Stomach smooth muscle (tissue), 2 donors: ENCODE measurements at regions not wholly inside any gene's neighbourhood (a gene's known extent, or its start where the extent isn't known, plus 50 kb on each side); places are given as distances from the start of the nearest gene placed in this dataset.
A peak's percentile ranks its signal among the peaks of the same experiment; 100 is the strongest.

Experiments
- H3K27ac ChIP-seq: one replicate; pipeline ENCODE4 v1.7.0; 2013; ENCODE audit warnings: mild to moderate bottlenecking, low read length, inconsistent platforms
- H3K27me3 ChIP-seq, 2 donors: one replicate each; pipeline ENCODE4 v1.7.0; 2013; ENCODE audit warnings: low read length in 2 of 2; ENCODE audit not compliant: insufficient read depth in 2 of 2, control insufficient read depth in 1 of 2
- H3K36me3 ChIP-seq, 2 donors: one replicate each; pipeline ENCODE4 v1.7.0; 2013; ENCODE audit warnings: low read length in 2 of 2; ENCODE audit not compliant: control insufficient read depth in 2 of 2, insufficient read depth in 2 of 2
- H3K4me1 ChIP-seq: one replicate; pipeline ENCODE4 v1.7.0; 2013; ENCODE audit warnings: low read length; ENCODE audit not compliant: control insufficient read depth, insufficient read depth
- H3K4me3 ChIP-seq, 2 donors: one replicate each; pipeline ENCODE4 v1.7.0; 2013; ENCODE audit warnings: low read length in 2 of 2
- H3K9ac ChIP-seq, 2 donors: one replicate each; pipeline ENCODE4 v1.7.0; 2013; ENCODE audit warnings: low read length in 2 of 2, mild to moderate bottlenecking in 1 of 2
- H3K9me3 ChIP-seq, 2 donors: one replicate each; pipeline ENCODE4 v1.7.0; 2013; ENCODE audit warnings: low read length in 2 of 2; ENCODE audit not compliant: control insufficient read depth in 2 of 2
- donor health status: healthy.
- donor health status: Pancreatic carcinoma.

DNA sequence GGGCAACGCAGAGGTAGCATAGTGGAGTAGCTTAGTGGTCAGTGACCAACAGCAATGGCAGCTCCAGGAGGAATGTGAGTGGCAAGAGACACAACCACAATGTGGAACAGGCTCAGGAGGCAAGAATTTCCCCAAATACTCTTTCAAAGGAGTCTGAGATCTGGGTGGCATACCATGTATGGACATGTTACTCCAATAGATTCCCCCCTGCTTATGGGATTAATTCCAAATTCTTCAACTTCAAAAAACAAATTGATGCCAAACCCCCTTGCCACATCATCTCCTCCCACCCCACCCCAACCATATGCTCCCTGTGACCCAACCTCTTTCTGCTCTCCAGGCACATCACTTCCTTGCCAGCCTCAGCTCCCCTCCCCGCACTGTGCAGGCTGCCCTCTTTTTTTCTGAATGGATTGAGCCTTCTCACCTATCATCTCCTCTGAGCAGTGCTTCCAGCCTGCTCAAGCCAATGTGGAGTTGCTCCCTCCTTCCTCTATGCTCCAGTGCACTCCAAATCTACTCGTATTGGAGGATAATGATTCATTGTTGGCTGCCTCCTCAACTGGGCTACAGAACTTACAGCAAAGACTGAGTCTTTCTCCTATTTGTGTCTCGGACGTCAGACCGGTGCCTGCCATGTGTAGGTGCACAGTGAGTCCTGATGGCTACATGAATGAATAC lies 93.0 kb upstream of the CEP85L start:
- no peak overlapping the region for H3K9ac ChIP-seq
- no peaks in the 10 kb centered on the region for H3K4me1 ChIP-seq
- H3K9me3 ChIP-seq, result no peaks in the 10 kb centered on the region
- H3K4me3 ChIP-seq, result no peak overlapping the region
- H3K27ac ChIP-seq, result peak overlapping the region; percentile 6
- H3K27me3 ChIP-seq, result no peaks in the 10 kb centered on the region
- no peaks in the 10 kb centered on the region for H3K36me3 ChIP-seq

DNA sequence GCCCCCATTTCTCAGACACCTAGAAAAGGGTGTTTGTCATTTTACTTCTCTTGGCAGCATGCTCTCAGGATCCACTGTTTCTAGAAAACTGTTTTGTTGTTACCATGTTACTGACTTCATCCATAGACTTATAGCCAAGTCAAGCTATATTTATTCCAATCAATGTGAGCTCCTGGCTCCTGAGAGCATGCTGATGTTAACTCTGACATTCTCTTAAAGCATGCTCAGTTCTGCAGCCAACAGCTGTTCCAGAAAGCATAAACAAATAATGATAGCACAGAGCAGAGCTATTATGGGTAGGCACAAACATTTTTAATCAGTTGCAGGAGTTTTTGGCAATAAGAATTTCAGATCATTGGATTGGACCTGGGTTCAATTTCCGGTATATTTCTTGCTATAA lies 92.4 kb upstream of the CEP85L start:
- peak overlapping the region; percentile 6 for H3K27ac ChIP-seq
- H3K4me3 ChIP-seq, result no peak overlapping the region
- no peaks in the 10 kb centered on the region for H3K9me3 ChIP-seq
- no peaks in the 10 kb centered on the region for H3K36me3 ChIP-seq
- no peak overlapping the region for H3K9ac ChIP-seq
- H3K4me1 ChIP-seq, result no peaks in the 10 kb centered on the region
- no peaks in the 10 kb centered on the region for H3K27me3 ChIP-seq

DNA sequence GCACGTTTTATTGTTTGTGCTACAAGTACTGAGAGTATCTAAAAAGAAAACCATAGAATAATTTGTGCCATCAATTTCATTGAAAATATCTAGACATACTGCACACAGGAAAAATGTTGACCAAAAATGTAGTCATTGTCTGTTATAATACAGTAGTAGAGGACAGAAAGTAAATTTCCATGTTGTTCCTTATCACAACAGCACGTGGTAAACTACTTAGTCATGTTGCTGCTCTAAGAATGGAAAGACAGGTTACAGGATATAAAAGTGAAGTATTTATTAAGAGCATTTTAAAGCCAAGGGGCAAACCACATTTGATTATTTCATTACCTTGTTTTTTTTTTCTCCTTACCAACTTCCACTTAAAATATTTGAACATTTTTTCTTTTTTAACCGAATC lies 89.0 kb upstream of the CEP85L start:
- no peaks in the 10 kb centered on the region for H3K9me3 ChIP-seq
- H3K4me1 ChIP-seq, result no peaks in the 10 kb centered on the region
- no peak overlapping the region for H3K4me3 ChIP-seq
- no peaks in the 10 kb centered on the region for H3K27me3 ChIP-seq
- no peak overlapping the region for H3K27ac ChIP-seq
- H3K9ac ChIP-seq, result no peak overlapping the region
- H3K36me3 ChIP-seq, result no peaks in the 10 kb centered on the region

DNA sequence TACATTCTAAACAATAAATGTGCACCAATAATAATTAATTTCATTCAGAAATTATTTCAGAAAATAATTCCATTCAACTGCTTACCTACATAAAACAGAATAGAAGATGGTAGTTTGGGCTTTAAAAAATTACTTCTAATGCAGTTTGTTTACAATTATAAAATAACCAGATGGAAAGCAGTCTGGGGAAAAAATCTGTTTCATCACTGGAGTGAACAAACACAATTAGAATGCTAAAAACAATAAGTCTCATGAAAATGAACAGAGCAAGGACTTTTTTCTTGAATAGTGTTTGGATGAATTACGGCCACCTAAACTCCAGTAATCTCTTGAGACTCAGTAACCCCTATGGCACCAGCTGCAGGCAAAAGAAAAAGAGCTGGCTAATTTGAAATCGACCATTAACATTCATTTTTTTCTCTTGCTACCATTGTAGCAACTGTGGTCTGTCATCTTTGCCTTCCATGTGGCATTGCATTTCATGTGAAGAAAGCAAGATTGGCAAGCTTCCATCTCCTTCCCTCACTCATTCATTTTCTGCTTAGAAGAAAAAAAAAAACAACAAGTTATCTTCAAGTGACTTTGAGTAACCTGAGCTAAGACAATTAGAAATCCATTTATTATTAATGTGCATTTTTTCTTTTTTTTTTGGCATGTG lies 88.4 kb upstream of the CEP85L start:
- H3K27ac ChIP-seq, result no peak overlapping the region
- H3K4me1 ChIP-seq, result no peaks in the 10 kb centered on the region
- no peaks in the 10 kb centered on the region for H3K36me3 ChIP-seq
- no peaks in the 10 kb centered on the region for H3K27me3 ChIP-seq
- no peak overlapping the region for H3K9ac ChIP-seq
- no peak overlapping the region for H3K4me3 ChIP-seq
- no peaks in the 10 kb centered on the region for H3K9me3 ChIP-seq

DNA sequence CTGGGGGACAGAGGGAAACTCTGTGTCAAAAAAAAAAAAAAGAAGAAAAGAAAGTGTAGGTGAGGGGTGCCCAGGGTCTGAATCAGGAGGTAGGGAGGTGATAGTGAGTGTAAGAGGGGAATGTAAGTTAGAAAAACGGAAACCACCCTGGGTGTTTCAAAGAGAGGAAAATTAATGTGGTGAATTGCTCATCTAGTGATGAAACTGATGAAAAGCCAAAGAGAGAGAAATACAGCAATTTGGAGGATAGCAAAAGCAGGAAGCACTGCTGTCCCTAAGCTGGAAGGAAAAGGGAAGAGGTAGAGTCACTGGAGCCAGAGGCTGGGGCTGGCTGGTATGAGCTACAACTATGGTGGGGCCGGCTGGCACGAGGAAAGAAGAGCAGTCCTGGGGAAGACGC lies 85.0 kb upstream of the CEP85L start:
- Histone ChIP-seq H3K27ac (no peak overlapping the region), H3K27me3 (no peaks in the 10 kb centered on the region)

DNA sequence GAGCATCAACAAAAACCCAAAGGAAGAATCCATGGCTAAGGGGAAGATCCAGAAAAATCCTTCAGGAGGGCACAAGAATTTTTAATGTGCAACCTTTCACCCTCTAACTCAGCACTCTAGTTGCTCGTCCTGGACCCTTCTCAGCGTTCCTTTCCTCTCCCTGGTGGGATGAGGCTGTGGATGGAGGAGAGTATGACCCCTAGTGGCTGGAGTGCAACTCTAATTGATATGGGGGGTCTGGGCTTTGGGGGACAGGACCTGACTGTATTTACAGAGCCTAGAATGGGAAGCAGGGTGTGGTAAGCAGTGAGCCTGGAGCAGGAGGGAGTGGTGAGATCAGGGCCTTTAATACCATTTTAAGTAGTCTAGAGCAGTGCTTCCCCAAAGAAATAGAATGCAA lies 83.9 kb upstream of the CEP85L start:
- no peaks in the 10 kb centered on the region for H3K4me1 ChIP-seq
- no peak overlapping the region for H3K4me3 ChIP-seq
- H3K9me3 ChIP-seq, result no peaks in the 10 kb centered on the region
- no peaks in the 10 kb centered on the region for H3K36me3 ChIP-seq
- no peaks in the 10 kb centered on the region for H3K27me3 ChIP-seq
- no peak overlapping the region for H3K9ac ChIP-seq
- H3K27ac ChIP-seq, result no peak overlapping the region

More for the DNA sequence above, 85.0 kb upstream of the CEP85L start:
- Histone ChIP-seq H3K4me1 (no peaks in the 10 kb centered on the region), H3K36me3 (no peaks in the 10 kb centered on the region), H3K9me3 (no peaks in the 10 kb centered on the region), H3K4me3 (no peak overlapping the region), H3K9ac (no peak overlapping the region)

DNA sequence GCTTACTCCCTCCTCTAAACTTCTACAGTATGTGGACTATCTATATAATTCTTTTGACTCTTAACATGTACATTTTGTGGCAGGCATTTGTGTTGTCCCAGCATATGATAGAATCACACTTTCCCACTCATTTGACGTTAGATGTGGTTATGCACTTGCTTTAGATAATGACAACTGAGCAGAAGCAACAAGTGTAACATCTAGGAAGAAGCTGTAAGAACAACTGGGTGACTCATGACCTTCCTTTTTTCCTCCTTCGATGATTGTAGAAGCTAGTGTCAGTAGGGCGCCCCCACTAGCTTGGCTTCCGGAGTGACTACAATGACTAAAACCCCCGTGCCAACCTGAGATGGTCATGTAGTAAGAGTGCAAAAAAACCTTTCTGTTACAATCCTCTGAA lies 74.6 kb upstream of the CEP85L start:
- H3K4me3 ChIP-seq, result no peak overlapping the region
- H3K27me3 ChIP-seq, result no peaks in the 10 kb centered on the region
- no peaks in the 10 kb centered on the region for H3K4me1 ChIP-seq
- H3K27ac ChIP-seq, result no peak overlapping the region
- H3K9me3 ChIP-seq, result no peaks in the 10 kb centered on the region
- H3K36me3 ChIP-seq, result no peaks in the 10 kb centered on the region
- no peak overlapping the region for H3K9ac ChIP-seq

DNA sequence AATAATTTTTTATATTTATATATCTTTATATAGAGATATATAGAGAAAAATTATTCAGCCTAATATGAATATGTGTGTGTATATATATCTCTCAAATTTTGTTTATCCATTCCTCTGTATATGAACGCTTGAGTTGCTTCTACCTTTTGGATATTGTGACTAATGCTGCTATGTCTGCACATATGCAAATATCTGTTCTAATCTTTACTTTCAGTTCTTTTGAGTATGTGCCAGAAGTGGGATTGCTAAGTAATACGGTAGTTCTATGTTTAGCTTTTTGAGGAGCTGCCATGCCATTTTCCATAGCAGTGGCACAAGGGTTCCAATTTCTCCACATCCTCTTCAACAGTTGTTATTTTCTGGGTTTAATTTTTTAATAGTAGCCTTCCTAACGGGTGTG lies 72.8 kb upstream of the CEP85L start:
- no peaks in the 10 kb centered on the region for H3K9me3 ChIP-seq
- no peak overlapping the region for H3K27ac ChIP-seq
- no peaks in the 10 kb centered on the region for H3K27me3 ChIP-seq
- no peaks in the 10 kb centered on the region for H3K36me3 ChIP-seq
- no peak overlapping the region for H3K4me3 ChIP-seq
- H3K9ac ChIP-seq, result no peak overlapping the region
- no peaks in the 10 kb centered on the region for H3K4me1 ChIP-seq

DNA sequence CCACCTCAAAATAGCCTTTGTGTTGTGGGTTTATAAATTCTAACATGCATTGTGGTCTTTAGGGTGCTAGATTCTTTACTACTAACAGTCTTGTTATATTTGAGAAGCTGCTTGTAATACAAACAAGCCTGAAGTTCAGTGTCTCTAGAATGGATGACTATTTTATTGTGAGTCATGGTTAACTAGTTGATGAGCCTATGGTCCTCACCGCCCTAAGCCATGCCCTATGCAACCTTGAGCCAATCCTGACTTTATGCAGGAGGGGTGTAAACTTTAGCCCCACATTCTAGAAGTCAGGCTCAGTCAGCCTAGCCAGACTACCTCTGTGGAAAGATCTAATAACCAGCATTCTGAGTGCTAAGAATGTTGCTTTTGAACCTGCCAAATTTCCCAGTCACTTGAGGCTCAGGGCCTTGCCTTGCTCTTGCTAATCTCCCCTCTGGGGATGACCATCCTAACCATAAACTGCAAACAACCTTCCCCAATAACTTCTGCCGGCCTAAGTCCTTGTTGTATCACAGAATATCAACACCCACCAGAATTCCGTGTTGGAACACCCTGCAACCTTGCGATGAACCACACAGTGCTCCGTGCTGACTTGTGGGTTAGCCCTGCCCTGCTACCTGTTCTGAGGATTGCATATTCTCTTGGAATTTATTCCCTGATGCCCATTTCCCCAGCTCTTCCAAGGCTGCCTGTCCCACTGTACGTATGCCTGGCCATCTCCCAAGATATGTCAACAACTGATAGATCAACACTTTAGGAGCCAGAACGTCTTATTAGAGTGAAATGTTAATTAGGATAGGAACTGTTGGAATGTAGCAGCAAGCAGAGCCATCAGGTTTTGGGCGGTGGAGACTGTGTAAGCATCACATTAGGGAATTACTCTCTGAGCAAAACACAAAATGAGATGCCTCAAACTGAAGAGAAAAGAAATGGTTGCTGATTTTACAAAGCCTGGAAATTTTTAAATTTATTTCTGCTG lies 71.7 kb upstream of the CEP85L start:
- H3K27ac ChIP-seq, result no peak overlapping the region
- no peaks in the 10 kb centered on the region for H3K9me3 ChIP-seq
- no peak overlapping the region for H3K9ac ChIP-seq
- no peaks in the 10 kb centered on the region for H3K27me3 ChIP-seq
- no peaks in the 10 kb centered on the region for H3K4me1 ChIP-seq
- no peaks in the 10 kb centered on the region for H3K36me3 ChIP-seq
- H3K4me3 ChIP-seq, result no peak overlapping the region

DNA sequence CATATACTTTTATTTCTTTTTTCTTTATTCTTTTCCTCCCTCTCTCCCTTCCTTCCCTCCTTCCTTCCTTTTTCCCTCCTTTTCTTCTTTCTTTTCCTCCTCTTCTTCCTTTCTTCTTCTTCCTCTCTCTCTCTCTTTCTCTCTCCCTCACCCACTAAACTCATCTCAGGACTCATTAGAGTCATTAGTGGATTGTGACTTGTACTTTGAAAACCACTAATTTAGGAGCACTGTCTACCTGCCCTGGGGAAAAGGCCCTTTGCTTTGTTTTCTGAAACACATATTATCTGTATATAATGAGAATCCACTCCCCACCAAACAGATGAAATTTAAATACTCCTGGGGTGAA lies 68.7 kb upstream of the CEP85L start:
- no peaks in the 10 kb centered on the region for H3K9me3 ChIP-seq
- no peaks in the 10 kb centered on the region for H3K4me1 ChIP-seq
- no peaks in the 10 kb centered on the region for H3K27me3 ChIP-seq
- no peak overlapping the region for H3K9ac ChIP-seq
- no peaks in the 10 kb centered on the region for H3K36me3 ChIP-seq
- H3K4me3 ChIP-seq, result no peak overlapping the region
- H3K27ac ChIP-seq, result no peak overlapping the region
